GM21576 (cell line): ENCODE measurements at regions not wholly inside any gene's neighbourhood (a gene's known extent, or its start where the extent isn't known, plus 50 kb on each side); places are given as distances from the start of the nearest gene placed in this dataset.

Experiments
- ATAC-seq: cut with Tn5 transposase; IDR thresholded peaks from one replicate; pipeline ENCODE4 v1.9.1; 2021; ENCODE audit warnings: mild to moderate bottlenecking, moderate library complexity; ENCODE audit not compliant: unreplicated experiment

GRCh38 chr14:44030831-44031383 lies 476.2 kb downstream of the FSCB start:
- no peak for ATAC-seq

DNA sequence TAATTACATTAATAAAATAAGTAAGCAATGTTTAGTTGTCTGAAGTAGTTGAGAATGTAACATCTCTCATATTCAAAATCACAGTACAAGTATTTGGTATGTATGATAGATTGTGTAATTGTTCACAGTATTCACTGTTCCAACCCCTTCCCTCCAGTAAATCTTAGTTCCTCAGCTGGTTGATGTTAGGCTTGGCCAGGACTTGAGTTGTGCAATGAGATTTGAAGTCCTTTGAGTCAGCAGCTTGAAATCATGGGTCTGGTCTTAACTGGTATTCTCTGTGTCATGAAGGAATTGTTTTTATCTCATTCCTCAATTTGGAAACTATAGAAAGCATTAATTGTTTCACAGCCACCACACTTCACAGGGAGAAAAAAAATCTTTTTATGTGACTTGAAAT lies 477.1 kb downstream of the FSCB start:
- no peak for ATAC-seq

DNA sequence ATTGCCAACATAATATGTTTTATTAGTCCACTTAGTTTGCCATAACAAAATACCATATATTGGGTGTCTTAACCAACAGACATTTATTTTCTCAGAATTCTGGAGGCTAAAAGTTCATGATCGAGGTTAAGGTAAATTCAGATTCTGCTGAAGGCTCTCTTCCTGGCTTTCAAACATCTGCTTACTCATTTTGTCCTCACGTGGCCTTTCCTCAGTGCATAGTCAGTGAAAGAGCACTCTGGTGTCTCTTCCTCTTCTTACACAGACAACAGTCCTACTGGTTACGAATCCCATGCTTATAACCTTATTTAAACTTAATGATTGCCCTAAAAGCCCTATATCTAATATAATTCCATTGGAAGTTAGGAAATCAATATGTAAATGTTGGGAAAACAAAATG lies 479.7 kb downstream of the FSCB start:
- no peak for ATAC-seq

GRCh38 chr14:44010595-44010994 lies 496.5 kb downstream of the FSCB start:
- ATAC-seq = no peak

DNA sequence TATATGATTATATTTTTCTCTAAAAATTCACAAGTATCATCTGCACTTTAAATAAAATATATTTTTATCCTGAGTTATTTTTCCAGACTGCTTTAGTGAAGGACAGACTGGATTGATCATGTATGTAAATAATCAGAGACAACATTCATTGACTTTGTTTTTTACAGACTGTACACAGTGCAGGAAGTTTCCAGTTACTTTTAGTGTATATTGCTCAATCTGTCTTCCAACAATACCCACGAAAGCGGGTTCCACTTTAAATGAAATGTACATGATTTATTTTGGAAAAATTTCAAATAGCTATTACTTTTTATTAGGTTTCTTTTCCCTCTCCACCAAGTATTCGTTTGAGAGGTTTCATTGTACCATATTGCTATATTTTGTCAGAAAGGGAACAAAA lies 497.0 kb downstream of the FSCB start:
- no peak for ATAC-seq

GRCh38 chr14:44009642-44010041 lies 497.4 kb downstream of the FSCB start:
- ATAC-seq = no peak

- ATAC-seq = no peak
Observed at GRCh38 chr14:43988989-43989388, 518.1 kb downstream of the FSCB start.

DNA sequence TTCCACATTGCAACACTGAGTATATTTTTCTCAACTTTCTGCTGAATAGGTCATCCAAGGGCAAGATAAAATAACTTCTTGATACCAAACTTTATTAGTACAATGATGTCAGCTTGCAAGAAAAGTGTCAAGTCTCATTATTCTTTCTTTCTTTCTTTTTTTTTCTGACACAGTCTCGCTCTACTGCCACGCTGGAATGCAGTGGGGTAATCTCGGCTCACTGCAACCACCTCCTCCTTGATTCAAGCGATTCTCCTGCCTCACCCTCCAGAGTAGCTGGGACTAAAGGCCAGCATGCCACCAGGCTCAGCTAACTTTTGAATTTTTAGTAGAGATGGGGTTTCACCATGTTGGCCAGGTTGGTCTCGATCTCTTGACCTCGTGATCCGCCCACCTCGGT lies 523.4 kb downstream of the FSCB start:
- no peak for ATAC-seq

- no peak for ATAC-seq
Observed at GRCh38 chr14:43981135-43981768, 525.8 kb downstream of the FSCB start.

- ATAC-seq = no peak
Observed at GRCh38 chr14:43956741-43957140, 550.3 kb downstream of the FSCB start.

- no peak for ATAC-seq
Observed at GRCh38 chr14:43949400-43949799, 557.7 kb downstream of the FSCB start.

GRCh38 chr14:43939836-43940235 lies 567.2 kb downstream of the FSCB start:
- no peak for ATAC-seq

- ATAC-seq = no peak
Observed at GRCh38 chr14:43938588-43939281, 568.3 kb downstream of the FSCB start.

DNA sequence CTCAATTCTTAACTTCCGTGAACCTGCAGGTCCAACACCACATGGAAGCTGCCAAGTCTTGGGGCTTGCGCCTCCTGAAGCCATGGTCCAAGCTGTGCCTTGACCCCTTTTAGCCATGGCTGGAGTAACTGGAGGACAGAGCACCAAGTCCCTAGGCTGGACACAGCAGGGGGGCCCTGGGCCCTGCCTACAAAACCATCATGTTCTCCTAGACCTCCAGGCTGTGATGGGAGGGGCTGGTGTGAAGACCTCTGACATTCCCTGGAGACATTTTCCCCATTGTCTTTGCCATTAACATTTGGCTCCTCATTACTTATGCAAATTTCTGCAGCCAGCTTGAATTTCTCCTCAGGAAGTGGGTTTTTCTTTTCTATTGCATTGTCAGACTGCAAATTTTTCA lies 570.1 kb downstream of the FSCB start:
- no peak for ATAC-seq

DNA sequence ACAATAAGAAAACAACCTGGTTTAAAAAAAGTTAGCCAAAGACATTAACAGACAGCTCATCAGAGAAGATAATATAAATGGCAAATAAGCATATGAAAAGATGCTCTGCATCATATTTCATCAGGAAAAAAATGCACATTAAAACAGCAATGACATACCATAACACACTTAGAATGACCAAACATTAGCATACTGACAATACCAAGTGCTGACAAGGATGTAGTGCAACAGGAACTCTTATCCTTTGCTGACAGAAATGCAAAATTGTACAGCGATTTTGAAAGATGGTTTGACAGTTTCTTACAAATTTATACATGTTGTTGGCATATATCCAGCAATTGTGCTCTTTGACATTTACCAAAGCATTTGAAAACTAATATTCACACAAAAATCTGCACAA lies 573.0 kb downstream of the FSCB start:
- ATAC-seq = no peak

GRCh38 chr14:43914041-43914693 lies 592.9 kb downstream of the FSCB start:
- no peak for ATAC-seq

DNA sequence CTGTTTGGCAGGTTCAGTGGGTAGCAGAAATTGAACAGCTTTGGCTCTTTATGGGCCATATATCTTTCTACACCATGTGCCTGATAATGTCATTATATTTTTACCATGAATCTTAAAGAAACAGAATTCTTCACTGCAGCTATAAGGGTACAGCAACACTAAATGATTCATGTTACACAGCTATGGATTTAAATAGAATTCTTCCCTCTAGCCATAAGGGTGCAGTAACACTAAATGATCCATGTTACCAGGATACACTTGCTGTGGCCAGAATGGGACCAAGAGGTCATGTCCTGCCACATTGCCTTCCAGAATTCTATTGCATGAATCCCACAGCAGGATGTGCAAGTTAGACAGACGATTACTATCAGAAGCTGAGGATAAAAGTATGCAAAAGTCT lies 603.9 kb downstream of the FSCB start:
- ATAC-seq = no peak

- ATAC-seq = no peak
Observed at GRCh38 chr14:43901911-43902673, 605.0 kb downstream of the FSCB start.

DNA sequence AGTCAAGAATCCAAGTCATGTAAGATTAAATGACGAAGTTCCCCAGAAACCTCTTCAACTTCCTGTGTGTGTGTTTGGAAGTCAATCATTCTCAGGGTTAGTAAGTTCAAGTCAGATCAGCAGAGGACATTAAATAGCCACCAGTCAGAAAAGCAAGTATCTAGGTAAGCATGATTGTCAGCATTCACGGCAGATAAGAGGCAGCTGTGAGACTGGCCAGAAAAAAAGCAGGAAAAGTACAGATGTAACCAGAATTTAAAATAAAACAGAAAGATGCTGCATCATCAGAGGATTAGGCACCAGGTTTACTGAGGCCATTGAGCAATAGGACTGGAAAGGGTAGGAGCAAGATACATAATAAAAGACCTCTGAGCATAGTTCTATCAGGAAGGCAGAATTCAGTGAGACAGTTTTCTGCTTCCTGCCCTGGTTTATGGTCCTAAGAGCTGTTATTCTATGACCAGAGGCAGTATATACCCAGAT lies 606.9 kb downstream of the FSCB start:
- no peak for ATAC-seq

GRCh38 chr14:43898687-43899086 lies 608.4 kb downstream of the FSCB start:
- ATAC-seq = no peak

DNA sequence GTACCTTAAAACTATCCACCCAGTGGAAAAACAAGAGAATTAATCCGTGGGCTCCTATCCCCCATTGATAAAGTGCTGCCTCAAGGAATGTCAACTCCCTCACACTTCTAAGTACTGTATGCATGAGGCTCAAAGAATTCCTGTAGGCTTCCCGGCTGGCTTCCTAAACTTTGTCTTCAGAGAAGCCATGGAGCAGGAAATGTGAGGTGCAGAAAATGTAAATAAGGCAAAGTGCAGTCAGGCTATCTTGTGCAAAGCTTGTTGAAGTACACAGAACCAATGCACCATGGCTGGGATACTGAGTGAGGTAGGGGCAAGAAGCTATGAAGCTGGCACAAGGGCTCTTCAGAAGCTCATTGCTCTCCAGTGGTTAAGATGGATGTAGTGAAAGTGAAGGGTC lies 611.0 kb downstream of the FSCB start:
- no peak for ATAC-seq
